A549 (cell line): ENCODE measurements at regions not wholly inside any gene's neighbourhood (a gene's known extent, or its start where the extent isn't known, plus 50 kb on each side); places are given as distances from the start of the nearest gene placed in this dataset.

ENCODE experiments used
- ATAC-seq, 2 experiments: fragments of 200-7000 bp in 1 of 2; fragments of >200 bp in 1 of 2; cut with Nextera tagmentation in 1 of 2; cut with Tn5 transposase in 1 of 2; 3 replicates each; pipeline versions ENCODE4 v1.8.0 to v1.9.1; 2018 to 2020; ENCODE audit warnings: mild to moderate bottlenecking in 1 of 2, moderate library complexity in 1 of 2
- CTCF ChIA-PET: fragments of 300-600 bp; sonication (Branson Sonifier 250); formaldehyde crosslinking; extraction: SDS; loops from one replicate; lab custom pipeline; 2021; ENCODE audit warnings: antibody characterized with exemption, inconsistent platforms; lab: Yijun Ruan, JAX
- POLR2A ChIA-PET: fragments of 350-600 bp; formaldehyde crosslinking; extraction: SDS; loops from one replicate; lab custom pipeline; 2021; ENCODE audit warnings: antibody characterized with exemption, inconsistent platforms; lab: Yijun Ruan, JAX
- DNase-seq, 2 experiments: peaks; one replicate each; pipeline versions ENCODE4 v3.0.0 to v3.0.0-alpha.2; 2011 to 2016; ENCODE audit warnings: low read depth in 1 of 2, low spot score in 1 of 2
- FAIRE-seq: peaks from 2 replicates; lab custom pipeline; 2011; peaks lifted over from hg19 to GRCh38; lab: Jason Lieb, UNC
- H3K27ac ChIP-seq, 2 experiments: fragments of >200 bp; sonication (Bioruptor Twin); formaldehyde crosslinking; 3 replicates each; pipeline ENCODE4 v1.5.1; 2016 to 2017
- H3K4me1 ChIP-seq: fragments of >200 bp; sonication (Bioruptor Twin); formaldehyde crosslinking; 3 replicates; pipeline ENCODE4 v1.6.1; 2016
- H3K4me2 ChIP-seq: fragments of >200 bp; sonication (Bioruptor Twin); formaldehyde crosslinking; 3 replicates; pipeline ENCODE4 v1.6.1; 2016
- H3K4me3 ChIP-seq: fragments of >200 bp; sonication (Bioruptor Twin); formaldehyde crosslinking; 3 replicates; pipeline ENCODE4 v1.5.1; 2016
- H3K9me3 ChIP-seq: fragments of >200 bp; sonication (Bioruptor Twin); formaldehyde crosslinking; 3 replicates; pipeline ENCODE4 v1.6.1; 2016
- CBX8 ChIP-seq: fragments of 200-600 bp; sonication (generic); IDR thresholded peaks from 2 replicates; pipeline ENCODE4 v1.6.1; 2016
- CHD4 ChIP-seq: fragments of 200-600 bp; sonication (generic); IDR thresholded peaks from 2 replicates; pipeline ENCODE4 v1.6.1; 2016; ENCODE audit warnings: antibody characterized with exemption, mild to moderate bottlenecking, borderline replicate concordance
- EHF ChIP-seq: fragments of 250-450 bp; sonication (Bioruptor Pico); IDR thresholded peaks from 2 replicates; pipeline ENCODE4 v1.5.0; 2020; ENCODE audit warnings: mild to moderate bottlenecking
- ELK1 ChIP-seq: fragments of 150-350 bp; IDR thresholded peaks from 2 replicates; pipeline ENCODE4 v1.6.1; 2014; ENCODE audit warnings: low read depth, mild to moderate bottlenecking, low read length
- EP300 ChIP-seq, 2 experiments: fragments of >200 bp; sonication (Bioruptor Twin); formaldehyde crosslinking; IDR thresholded peaks; 2 replicates in 1 of 2; 3 replicates in 1 of 2; pipeline ENCODE4 v1.6.1; 2016 to 2017
- FOSB ChIP-seq: fragments of 250-450 bp; sonication (Bioruptor Pico); IDR thresholded peaks from 2 replicates; pipeline ENCODE4 v1.5.0; 2020; ENCODE audit warnings: mild to moderate bottlenecking, moderate library complexity
- GATA3 ChIP-seq: IDR thresholded peaks from 2 replicates; pipeline ENCODE4 v1.6.1; 2012; ENCODE audit warnings: borderline replicate concordance
- HES2 ChIP-seq: fragments of >200 bp; sonication (Bioruptor Twin); formaldehyde crosslinking; IDR thresholded peaks from 2 replicates; pipeline ENCODE4 v1.6.1; 2016
- HEYL ChIP-seq: fragments of 250-450 bp; sonication (Bioruptor Pico); IDR thresholded peaks from 2 replicates; pipeline ENCODE4 v1.8.0; 2021; ENCODE audit warnings: mild to moderate bottlenecking, moderate library complexity
- HOXA7 ChIP-seq: fragments of 250-450 bp; sonication (Bioruptor Pico); IDR thresholded peaks from 2 replicates; pipeline ENCODE4 v1.5.0; 2020; ENCODE audit warnings: mild to moderate bottlenecking, moderate library complexity
- JUN ChIP-seq, 2 experiments: fragments of >200 bp; sonication (Bioruptor Twin); formaldehyde crosslinking; IDR thresholded peaks; 2 replicates in 1 of 2; 3 replicates in 1 of 2; pipeline ENCODE4 v1.6.1; 2016 to 2017
- KDM1A ChIP-seq: fragments of 200-600 bp; sonication (generic); IDR thresholded peaks from 2 replicates; pipeline ENCODE4 v1.6.1; 2016; ENCODE audit warnings: low read depth, mild to moderate bottlenecking
- MAFK ChIP-seq: fragments of 450-650 bp; IDR thresholded peaks from 2 replicates; pipeline ENCODE4 v1.6.1; 2014; ENCODE audit not compliant: partially characterized antibody
- NFE2L2 ChIP-seq: fragments of 150-350 bp; conservative IDR thresholded peaks from 2 replicates; pipeline ENCODE4 v1.6.1; 2014; ENCODE audit warnings: low read length
- NPAS2 ChIP-seq: fragments of 250-450 bp; sonication (Bioruptor Pico); IDR thresholded peaks from 2 replicates; pipeline ENCODE4 v1.8.0; 2022; ENCODE audit warnings: mild to moderate bottlenecking, moderate library complexity, borderline replicate concordance
- NR3C1 ChIP-seq: fragments of >200 bp; sonication (Bioruptor Twin); formaldehyde crosslinking; IDR thresholded peaks from 3 replicates; pipeline ENCODE4 v1.6.1; 2017
- POLR2A ChIP-seq: IDR thresholded peaks from 2 replicates; pipeline ENCODE4 v1.6.1; 2012; ENCODE audit warnings: mild to moderate bottlenecking, low read length
- RAD21 ChIP-seq, 2 experiments: fragments of >200 bp in 1 of 2; sonication (Bioruptor Twin) in 1 of 2; formaldehyde crosslinking in 1 of 2; IDR thresholded peaks in 1 of 2; conservative IDR thresholded peaks in 1 of 2; 2 replicates in 1 of 2; 3 replicates in 1 of 2; pipeline ENCODE4 v1.6.1; 2012 to 2018; ENCODE audit warnings: inconsistent platforms in 1 of 2
- RARB ChIP-seq: fragments of 250-450 bp; sonication (Bioruptor Pico); IDR thresholded peaks from 2 replicates; pipeline ENCODE4 v1.8.0; 2021; ENCODE audit warnings: mild to moderate bottlenecking, moderate library complexity
- RCOR1 ChIP-seq: fragments of 150-350 bp; IDR thresholded peaks from 2 replicates; pipeline ENCODE4 v1.6.1; 2014; ENCODE audit warnings: antibody characterized with exemption, low read length, low read depth
- RNF2 ChIP-seq: fragments of 200-600 bp; sonication (generic); IDR thresholded peaks from 2 replicates; pipeline ENCODE4 v1.6.1; 2016; ENCODE audit warnings: low read depth, mild to moderate bottlenecking, antibody characterized with exemption, moderate library complexity, borderline replicate concordance
- TFCP2L1 ChIP-seq: fragments of 250-450 bp; sonication (Bioruptor Pico); IDR thresholded peaks from 2 replicates; pipeline ENCODE4 v1.5.0; 2021; ENCODE audit warnings: mild to moderate bottlenecking
- TP53 ChIP-seq: fragments of 250-450 bp; sonication (Bioruptor Pico); IDR thresholded peaks from 2 replicates; pipeline ENCODE4 v1.5.0; 2021; ENCODE audit warnings: mild to moderate bottlenecking, moderate library complexity
- ZNF302 ChIP-seq: fragments of 250-450 bp; sonication (Bioruptor Pico); IDR thresholded peaks from 2 replicates; pipeline ENCODE4 v1.9.0; 2021; ENCODE audit warnings: inconsistent platforms, mild to moderate bottlenecking, moderate library complexity
- WGBS: methylation state at CpG from one replicate; pipeline ENCODE4 v1.1.6; 2017; ENCODE audit errors: missing lambda C conversion rate; 5-methylcytosine and 5-hydroxymethylcytosine counted together

DNA sequence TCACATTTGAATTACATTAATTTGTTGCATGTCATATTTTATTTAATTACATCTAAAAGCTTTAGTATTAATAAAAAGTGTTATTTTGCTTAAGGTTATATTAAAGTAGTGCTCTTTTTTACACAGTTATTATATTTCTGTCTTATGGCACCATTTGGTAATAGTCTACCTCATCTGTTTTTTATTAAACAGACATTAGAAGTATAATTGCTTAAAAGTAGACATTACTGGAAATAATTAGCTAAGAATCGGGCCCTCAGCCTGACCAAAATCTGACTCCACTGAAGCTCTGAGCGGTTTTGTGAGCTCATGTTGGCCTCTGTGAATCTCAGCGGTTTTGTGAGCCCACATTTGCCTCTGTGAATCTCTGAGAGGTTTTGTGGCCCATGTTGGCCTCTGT, 102.5 kb upstream of the SNTG2 start:
- CTCF ChIA-PET = no interaction called here
- WGBS = 29% methylated on average over 3 of the region's 3 CpGs
- no peak for ATAC-seq

DNA sequence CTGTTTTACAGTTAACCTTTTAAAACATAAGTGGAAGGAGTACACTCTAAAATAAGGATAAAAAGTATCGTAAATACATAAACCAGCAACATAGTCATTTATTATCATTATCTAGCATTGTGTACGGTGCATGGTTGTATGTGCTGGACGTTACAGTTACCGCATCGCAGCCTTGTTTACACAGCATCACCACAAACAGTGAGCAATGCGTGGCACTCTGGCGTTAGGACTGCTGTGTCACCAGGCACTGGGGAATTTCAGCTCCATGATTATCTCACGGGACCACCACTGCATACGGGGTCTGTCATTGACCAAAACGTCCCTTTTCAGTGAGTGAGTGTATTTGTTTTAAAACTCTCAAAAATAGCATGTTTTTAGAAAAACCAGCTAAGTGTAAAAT, 103.0 kb upstream of the SNTG2 start:
- FAIRE-seq (no peak), ATAC-seq (no peak), DNase-seq (no peak)
- Histone ChIP-seq H3K4me2 (no peak overlapping the region), H3K4me1 (no peaks in the 10 kb centered on the region), H3K9me3 (no peaks in the 10 kb centered on the region), H3K4me3 (no peak overlapping the region), H3K27ac (no peak overlapping the region)
- TF ChIP-seq MAFK = no peak
- no peak for TF ChIP-seq RCOR1
- TF ChIP-seq EHF (CRISPR knock-in tag) = no peak
- no peak for TF ChIP-seq NR3C1
- no peak for TF ChIP-seq HEYL
- no peak for TF ChIP-seq RNF2
- no peak for TF ChIP-seq JUN (IDR thresholded peaks at IDR 0.05)
- no peak for TF ChIP-seq HOXA7 (CRISPR knock-in tag)
- no peak for TF ChIP-seq ELK1
- TF ChIP-seq POLR2A = no peak
- no peak for TF ChIP-seq TP53
- TF ChIP-seq KDM1A = no peak
- POLR2A ChIA-PET = no interaction called here
- WGBS = 30% methylated on average over 10 of the region's 10 CpGs
- CTCF ChIA-PET = no interaction called here

More for the DNA sequence above, 102.5 kb upstream of the SNTG2 start:
- H3K9me3 ChIP-seq = no peaks in the 10 kb centered on the region
- no peak for DNase-seq
- H3K4me1 ChIP-seq = no peaks in the 10 kb centered on the region
- TF ChIP-seq NFE2L2 (no peak), MAFK (no peak), RAD21 (conservative IDR thresholded peaks at IDR 0.05 in 1 of 2, IDR thresholded peaks at IDR 0.05 in 1 of 2) (no peak), NPAS2 (CRISPR knock-in tag) (no peak), HES2 (no peak)
- no peak for FAIRE-seq
- no peak overlapping the region for H3K4me3 ChIP-seq
- H3K27ac ChIP-seq = no peak overlapping the region
- POLR2A ChIA-PET = no interaction called here
- H3K4me2 ChIP-seq = no peak overlapping the region

- H3K9me3 ChIP-seq = no peaks in the 10 kb centered on the region
- H3K4me2 ChIP-seq = no peak overlapping the region
- TF ChIP-seq RARB (CRISPR knock-in tag) (no peak), KDM1A (no peak), GATA3 (no peak), ZNF302 (CRISPR knock-in tag) (no peak), JUN (IDR thresholded peaks at IDR 0.05) (no peak), NFE2L2 (no peak), EP300 (IDR thresholded peaks at IDR 0.05) (no peak), FOSB (CRISPR knock-in tag) (no peak), NR3C1 (no peak), CBX8 (no peak), TFCP2L1 (no peak), CHD4 (no peak), HES2 (no peak)
- no peaks in the 10 kb centered on the region for H3K4me1 ChIP-seq
- ChIA-PET CTCF (no interaction called here), POLR2A (no interaction called here)
- no peak overlapping the region for H3K4me3 ChIP-seq
- ATAC-seq (no peak), DNase-seq (no peak), FAIRE-seq (no peak)
- WGBS = 3% methylated on average over 3 of the region's 3 CpGs
- no peak overlapping the region for H3K27ac ChIP-seq
These were observed 105.9 kb upstream of the SNTG2 start for GRCh38 chr2:844715-845114.
